ENCODE measurements at regions not wholly inside any gene's neighbourhood (a gene's known extent, or its start where the extent isn't known, plus 50 kb on each side); places are given as distances from the start of the nearest gene placed in this dataset.

- H3K4me3 ChIP-seq (ENCODE audit: low read depth, low read length): no peak overlapping the region
- no peak overlapping the region for H3K27ac ChIP-seq (ENCODE audit: low read depth, low read length)
- H3K9ac ChIP-seq (ENCODE audit: low read depth, low read length): no peak overlapping the region
- H3K9me3 ChIP-seq (ENCODE audit: control insufficient read depth, insufficient read depth, low read length): no peaks in the 10 kb centered on the region
- no peaks in the 10 kb centered on the region for H3K4me1 ChIP-seq (ENCODE audit: control insufficient read depth, insufficient read depth, low read length)
- H3K36me3 ChIP-seq (ENCODE audit: control insufficient read depth, insufficient read depth, low read length): no peaks in the 10 kb centered on the region
- no peaks in the 10 kb centered on the region for H3K27me3 ChIP-seq (ENCODE audit: control insufficient read depth, insufficient read depth, low read length)
These were observed 97.0 kb downstream of the HMHB1 start for GRCh38 chr5:143908959-143909358.

- no peaks in the 10 kb centered on the region for H3K27me3 ChIP-seq (ENCODE audit: control insufficient read depth, insufficient read depth, low read length)
- H3K36me3 ChIP-seq (ENCODE audit: control insufficient read depth, insufficient read depth, low read length): no peaks in the 10 kb centered on the region
- H3K9ac ChIP-seq (ENCODE audit: low read depth, low read length): no peak overlapping the region
- no peaks in the 10 kb centered on the region for H3K9me3 ChIP-seq (ENCODE audit: control insufficient read depth, insufficient read depth, low read length)
- H3K4me3 ChIP-seq (ENCODE audit: low read depth, low read length): no peak overlapping the region
- no peaks in the 10 kb centered on the region for H3K4me1 ChIP-seq (ENCODE audit: control insufficient read depth, insufficient read depth, low read length)
- no peak overlapping the region for H3K27ac ChIP-seq (ENCODE audit: low read depth, low read length)
These were observed 101.2 kb downstream of the HMHB1 start for GRCh38 chr5:143913008-143913752.

GRCh38 chr5:143914756-143915155, 102.8 kb downstream of the HMHB1 start:
- no peaks in the 10 kb centered on the region for H3K27me3 ChIP-seq (ENCODE audit: control insufficient read depth, insufficient read depth, low read length)
- H3K9me3 ChIP-seq (ENCODE audit: control insufficient read depth, insufficient read depth, low read length): no peaks in the 10 kb centered on the region
- no peaks in the 10 kb centered on the region for H3K36me3 ChIP-seq (ENCODE audit: control insufficient read depth, insufficient read depth, low read length)
- no peak overlapping the region for H3K27ac ChIP-seq (ENCODE audit: low read depth, low read length)
- no peak overlapping the region for H3K4me3 ChIP-seq (ENCODE audit: low read depth, low read length)
- H3K9ac ChIP-seq (ENCODE audit: low read depth, low read length): no peak overlapping the region
- no peaks in the 10 kb centered on the region for H3K4me1 ChIP-seq (ENCODE audit: control insufficient read depth, insufficient read depth, low read length)

- Histone ChIP-seq H3K36me3 (ENCODE audit: control insufficient read depth, insufficient read depth, low read length) (no peaks in the 10 kb centered on the region), H3K9ac (ENCODE audit: low read depth, low read length) (no peak overlapping the region), H3K4me3 (ENCODE audit: low read depth, low read length) (no peak overlapping the region), H3K9me3 (ENCODE audit: control insufficient read depth, insufficient read depth, low read length) (no peaks in the 10 kb centered on the region), H3K27ac (ENCODE audit: low read depth, low read length) (no peak overlapping the region), H3K4me1 (ENCODE audit: control insufficient read depth, insufficient read depth, low read length) (no peaks in the 10 kb centered on the region), H3K27me3 (ENCODE audit: control insufficient read depth, insufficient read depth, low read length) (no peaks in the 10 kb centered on the region)
These were observed 104.5 kb downstream of the HMHB1 start for GRCh38 chr5:143916451-143916850.

GRCh38 chr5:143918961-143919360, 107.0 kb downstream of the HMHB1 start:
- no peak overlapping the region for H3K27ac ChIP-seq (ENCODE audit: low read depth, low read length)
- no peak overlapping the region for H3K9ac ChIP-seq (ENCODE audit: low read depth, low read length)
- no peaks in the 10 kb centered on the region for H3K36me3 ChIP-seq (ENCODE audit: control insufficient read depth, insufficient read depth, low read length)
- H3K9me3 ChIP-seq (ENCODE audit: control insufficient read depth, insufficient read depth, low read length): no peaks in the 10 kb centered on the region
- H3K4me3 ChIP-seq (ENCODE audit: low read depth, low read length): no peak overlapping the region
- H3K27me3 ChIP-seq (ENCODE audit: control insufficient read depth, insufficient read depth, low read length): no peaks in the 10 kb centered on the region
- peaks cover 15% of the 10 kb centered on the region for H3K4me1 ChIP-seq (ENCODE audit: control insufficient read depth, insufficient read depth, low read length)

- H3K27ac ChIP-seq (ENCODE audit: low read depth, low read length): no peak overlapping the region
These were observed 108.8 kb downstream of the HMHB1 start for GRCh38 chr5:143920772-143921171.

GRCh38 chr5:143921525-143922311, 109.8 kb downstream of the HMHB1 start:
- Histone ChIP-seq H3K4me3 (ENCODE audit: low read depth, low read length) (no peak overlapping the region), H3K27ac (ENCODE audit: low read depth, low read length) (no peak overlapping the region), H3K9ac (ENCODE audit: low read depth, low read length) (no peak overlapping the region), H3K4me1 (ENCODE audit: control insufficient read depth, insufficient read depth, low read length) (peaks cover 26% of the 10 kb centered on the region), H3K36me3 (ENCODE audit: control insufficient read depth, insufficient read depth, low read length) (no peaks in the 10 kb centered on the region), H3K27me3 (ENCODE audit: control insufficient read depth, insufficient read depth, low read length) (no peaks in the 10 kb centered on the region), H3K9me3 (ENCODE audit: control insufficient read depth, insufficient read depth, low read length) (no peaks in the 10 kb centered on the region)

More at GRCh38 chr5:143920772-143921171, 108.8 kb downstream of the HMHB1 start:
- Histone ChIP-seq H3K4me3 (ENCODE audit: low read depth, low read length) (no peak overlapping the region), H3K9me3 (ENCODE audit: control insufficient read depth, insufficient read depth, low read length) (no peaks in the 10 kb centered on the region), H3K9ac (ENCODE audit: low read depth, low read length) (no peak overlapping the region), H3K36me3 (ENCODE audit: control insufficient read depth, insufficient read depth, low read length) (no peaks in the 10 kb centered on the region), H3K27me3 (ENCODE audit: control insufficient read depth, insufficient read depth, low read length) (no peaks in the 10 kb centered on the region), H3K4me1 (ENCODE audit: control insufficient read depth, insufficient read depth, low read length) (peaks cover 26% of the 10 kb centered on the region)

GRCh38 chr5:143922718-143923117, 110.8 kb downstream of the HMHB1 start:
- H3K4me1 ChIP-seq (ENCODE audit: control insufficient read depth, insufficient read depth, low read length): peaks cover 26% of the 10 kb centered on the region
- H3K27ac ChIP-seq (ENCODE audit: low read depth, low read length): no peak overlapping the region
- H3K36me3 ChIP-seq (ENCODE audit: control insufficient read depth, insufficient read depth, low read length): no peaks in the 10 kb centered on the region

GRCh38 chr5:143923634-143924266, 111.8 kb downstream of the HMHB1 start:
- Histone ChIP-seq H3K27me3 (ENCODE audit: control insufficient read depth, insufficient read depth, low read length) (no peaks in the 10 kb centered on the region), H3K4me3 (ENCODE audit: low read depth, low read length) (no peak overlapping the region), H3K27ac (ENCODE audit: low read depth, low read length) (no peak overlapping the region), H3K36me3 (ENCODE audit: control insufficient read depth, insufficient read depth, low read length) (no peaks in the 10 kb centered on the region), H3K4me1 (ENCODE audit: control insufficient read depth, insufficient read depth, low read length) (peaks cover 26% of the 10 kb centered on the region), H3K9ac (ENCODE audit: low read depth, low read length) (no peak overlapping the region), H3K9me3 (ENCODE audit: control insufficient read depth, insufficient read depth, low read length) (no peaks in the 10 kb centered on the region)

More at GRCh38 chr5:143922718-143923117, 110.8 kb downstream of the HMHB1 start:
- no peaks in the 10 kb centered on the region for H3K9me3 ChIP-seq (ENCODE audit: control insufficient read depth, insufficient read depth, low read length)
- no peak overlapping the region for H3K9ac ChIP-seq (ENCODE audit: low read depth, low read length)
- H3K4me3 ChIP-seq (ENCODE audit: low read depth, low read length): no peak overlapping the region
- no peaks in the 10 kb centered on the region for H3K27me3 ChIP-seq (ENCODE audit: control insufficient read depth, insufficient read depth, low read length)

GRCh38 chr5:143924311-143924978, 112.5 kb downstream of the HMHB1 start:
- H3K27me3 ChIP-seq (ENCODE audit: control insufficient read depth, insufficient read depth, low read length): no peaks in the 10 kb centered on the region
- no peaks in the 10 kb centered on the region for H3K36me3 ChIP-seq (ENCODE audit: control insufficient read depth, insufficient read depth, low read length)
- H3K9me3 ChIP-seq (ENCODE audit: control insufficient read depth, insufficient read depth, low read length): no peaks in the 10 kb centered on the region
- no peak overlapping the region for H3K4me3 ChIP-seq (ENCODE audit: low read depth, low read length)
- peaks cover 28% of the 10 kb centered on the region for H3K4me1 ChIP-seq (ENCODE audit: control insufficient read depth, insufficient read depth, low read length)
- no peak overlapping the region for H3K27ac ChIP-seq (ENCODE audit: low read depth, low read length)
- no peak overlapping the region for H3K9ac ChIP-seq (ENCODE audit: low read depth, low read length)
